Endothelial cell of umbilical vein (primary cell): ENCODE measurements at regions not wholly inside any gene's neighbourhood (a gene's known extent, or its start where the extent isn't known, plus 50 kb on each side); places are given as distances from the start of the nearest gene placed in this dataset.

Source experiments
- BruUV-seq: library from RNA; stranded (reverse); fragments of 400-500 nt; replicated peaks from 2 replicates; lab custom pipeline; 2021; lab: Mats Ljungman, UMichigan
- CTCF ChIA-PET: fragments of 300-600, 350-600 bp; sonication (Branson Sonifier 250); formaldehyde crosslinking; loops from one replicate; lab custom pipeline; 2021; ENCODE audit warnings: antibody characterized with exemption, inconsistent platforms; lab: Charles Lee
- POLR2A ChIA-PET: fragments of 300-600, 350-600 bp; sonication (Branson Sonifier 250); formaldehyde crosslinking; loops from one replicate; lab custom pipeline; 2021; ENCODE audit warnings: antibody characterized with exemption, inconsistent platforms; lab: Charles Lee
- DNase-seq: peaks from one replicate; pipeline ENCODE4 v3.0.0-alpha.2; 2011; ENCODE audit warnings: low read depth, low spot score
- FAIRE-seq: peaks from 2 replicates; lab custom pipeline; 2011; peaks lifted over from hg19 to GRCh38; lab: Jason Lieb, UNC
- H2AFZ ChIP-seq: 2 replicates; pipeline ENCODE4 v1.6.0; 2012; ENCODE audit warnings: low read depth, low read length, control low read depth, inconsistent platforms
- H3K27ac ChIP-seq: 2 replicates; pipeline ENCODE4 v1.5.1; 2011; ENCODE audit warnings: low read depth, mild to moderate bottlenecking, control low read depth, low read length, moderate library complexity; ENCODE audit not compliant: insufficient read depth
- H3K27me3 ChIP-seq, 2 experiments: 2 replicates each; pipeline versions ENCODE4 v1.6.0 to v1.6.1; 2011; ENCODE audit warnings: low read length in 2 of 2, mixed read lengths in 1 of 2; ENCODE audit not compliant: control insufficient read depth in 2 of 2, insufficient read depth in 2 of 2
- H3K36me3 ChIP-seq, 2 experiments: 2 replicates in 1 of 2; 3 replicates in 1 of 2; pipeline ENCODE4 v1.5.1; 2011; ENCODE audit warnings: low read length in 2 of 2, mild to moderate bottlenecking in 1 of 2, moderate library complexity in 1 of 2; ENCODE audit not compliant: control insufficient read depth in 2 of 2, insufficient read depth in 2 of 2; ENCODE audit errors: extremely low read depth in 1 of 2
- H3K4me1 ChIP-seq: 3 replicates; pipeline ENCODE4 v1.5.1; 2011; ENCODE audit warnings: mild to moderate bottlenecking, low read length; ENCODE audit not compliant: control insufficient read depth, insufficient read depth; ENCODE audit errors: extremely low read depth
- H3K4me2 ChIP-seq: 2 replicates; pipeline ENCODE4 v1.6.1; 2011; ENCODE audit warnings: low read length, control low read depth, mixed read lengths; ENCODE audit not compliant: insufficient read depth
- H3K4me3 ChIP-seq, 3 experiments: fragments of 200-600 bp in 1 of 3; sonication (generic), shearing (Covaris generic) in 1 of 3; replicated peaks in 1 of 3; 2 replicates each; pipeline ENCODE4 v1.5.1; 2011 to 2016; ENCODE audit warnings: control low read depth in 3 of 3, low read length in 3 of 3, mild to moderate bottlenecking in 2 of 3, inconsistent platforms in 1 of 3, low read depth in 1 of 3, moderate library complexity in 1 of 3; ENCODE audit not compliant: insufficient read depth in 1 of 3
- H3K79me2 ChIP-seq: 2 replicates; pipeline ENCODE4 v1.6.0; 2012; ENCODE audit warnings: low read length, inconsistent platforms; ENCODE audit not compliant: control insufficient read depth, insufficient read depth
- H3K9ac ChIP-seq: replicated peaks from 2 replicates; pipeline ENCODE3; 2011; ENCODE audit warnings: low read length, control low read depth; ENCODE audit not compliant: insufficient read depth; ENCODE audit errors: extremely low read depth
- H3K9me1 ChIP-seq: replicated peaks from 3 replicates; pipeline ENCODE4 v1.6.0; 2011; ENCODE audit warnings: mild to moderate bottlenecking, low read length; ENCODE audit not compliant: control insufficient read depth, insufficient read depth; ENCODE audit errors: extremely low read depth
- H3K9me3 ChIP-seq: replicated peaks from 2 replicates; pipeline ENCODE4 v1.5.1; 2012; ENCODE audit warnings: low read length, inconsistent platforms; ENCODE audit not compliant: control insufficient read depth, insufficient read depth
- H4K20me1 ChIP-seq: replicated peaks from 2 replicates; pipeline ENCODE3; 2011; ENCODE audit warnings: mild to moderate bottlenecking, low read length; ENCODE audit not compliant: control insufficient read depth, insufficient read depth; ENCODE audit errors: extremely low read depth
- EZH2 ChIP-seq: IDR thresholded peaks from 2 replicates; pipeline ENCODE4 v1.6.1; 2012; ENCODE audit warnings: borderline replicate concordance, low read depth, mild to moderate bottlenecking, moderate library complexity, low read length, inconsistent platforms; ENCODE audit not compliant: severe bottlenecking
- FOS ChIP-seq: IDR thresholded peaks from 2 replicates; pipeline ENCODE4 v1.6.1; 2011; ENCODE audit warnings: mild to moderate bottlenecking, low read length, moderate library complexity, borderline replicate concordance; ENCODE audit not compliant: insufficient read depth
- GATA2 ChIP-seq: IDR thresholded peaks from 2 replicates; pipeline ENCODE4 v1.7.0; 2011; ENCODE audit warnings: low read depth, mild to moderate bottlenecking, moderate library complexity, mixed read lengths, low read length; ENCODE audit not compliant: insufficient read length, insufficient read depth
- JUN ChIP-seq: IDR thresholded peaks from 2 replicates; pipeline ENCODE4 v1.6.1; 2011; ENCODE audit warnings: borderline replicate concordance, low read depth; ENCODE audit not compliant: insufficient read length, insufficient read depth
- MAX ChIP-seq: IDR thresholded peaks from 2 replicates; pipeline ENCODE4 v1.6.1; 2011; ENCODE audit not compliant: insufficient read depth, insufficient read length
- MYC ChIP-seq: IDR thresholded peaks from one replicate; pipeline ENCODE4 v1.6.1; 2011; ENCODE audit warnings: mild to moderate bottlenecking, low read depth, low read length
- POLR2A ChIP-seq: IDR thresholded peaks from 2 replicates; pipeline ENCODE4 v1.6.1; 2012; ENCODE audit warnings: low read depth, mild to moderate bottlenecking, control low read depth, low read length
- POLR2AphosphoS5 ChIP-seq: IDR thresholded peaks from 2 replicates; pipeline ENCODE4 v1.6.1; 2012; ENCODE audit warnings: low read depth, mild to moderate bottlenecking, control low read depth, low read length, moderate library complexity; ENCODE audit not compliant: insufficient read depth
- dilution Hi-C: fragments of 300-500 bp; cut with MboI; formaldehyde crosslinking; loops from one replicate; pipeline ENCODE4 v1.15.0; 2019; ENCODE audit warnings: low sequenced_read_pairs; ENCODE audit not compliant: extremely low pct_ligation_motif_present
- intact Hi-C: fragments of 100-400 bp; cut with micrococcal nuclease; formaldehyde crosslinking; loops from one replicate; pipeline ENCODE4 v1.10.0; 2022
- TF ChIP-seq, protein P1 (sequence below), 2 donors: IDR thresholded peaks; 1 replicate in 1 of 2; 2 replicates in 1 of 2; pipeline ENCODE4 v1.5.1; 2011; ENCODE audit warnings: low read length in 2 of 2, mild to moderate bottlenecking in 2 of 2, moderate library complexity in 2 of 2, control low read depth in 1 of 2, inconsistent platforms in 1 of 2, low read depth in 1 of 2; ENCODE audit not compliant: insufficient read depth in 1 of 2; ENCODE audit errors: extremely low read depth in 1 of 2

DNA sequence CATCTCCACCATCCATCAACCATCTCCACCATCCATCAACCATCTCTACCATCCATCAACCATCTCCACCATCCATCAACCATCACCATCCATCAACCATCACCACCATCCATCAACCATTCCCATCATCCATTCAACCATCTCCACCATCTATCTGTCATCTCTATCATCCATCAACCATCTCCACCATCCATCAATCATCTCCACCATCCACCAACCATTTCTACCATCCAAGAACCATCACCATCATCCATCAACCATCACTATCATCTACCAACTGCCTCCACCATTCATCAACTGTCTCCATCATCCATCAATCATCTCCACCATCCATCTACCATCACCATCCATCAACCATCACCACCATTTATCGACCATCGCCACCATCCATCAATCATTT is 78.8 kb upstream of the CDH4 start:
- no peak overlapping the region for H3K4me3 ChIP-seq
- H3K79me2 ChIP-seq, result no peaks in the 10 kb centered on the region
- H4K20me1 ChIP-seq, result no peaks in the 10 kb centered on the region
- peaks cover 7% of the 10 kb centered on the region for H3K9me3 ChIP-seq
- H3K9ac ChIP-seq, result no peak overlapping the region
- FAIRE-seq, result no peak
- no peak overlapping the region for H3K4me2 ChIP-seq
- no TSS peak for BruUV-seq
- no peaks in the 10 kb centered on the region for H3K27me3 ChIP-seq
- H3K9me1 ChIP-seq, result no peaks in the 10 kb centered on the region
- no peaks in the 10 kb centered on the region for H3K36me3 ChIP-seq
- POLR2A ChIA-PET, result no interaction called here
- no peak overlapping the region for H2AFZ ChIP-seq
- H3K27ac ChIP-seq, result no peak overlapping the region
- CTCF ChIA-PET, result no interaction called here
- intact Hi-C loops (no loop called here), dilution Hi-C loops (no loop called here)
- no peak for DNase-seq
- no peaks in the 10 kb centered on the region for H3K4me1 ChIP-seq
- TF ChIP-seq EZH2 (no peak), POLR2A (no peak), MAX (no peak), GATA2 (no peak), POLR2AphosphoS5 (no peak), FOS (no peak), JUN (no peak), MYC (no peak)
- TF ChIP-seq, protein P1, sequence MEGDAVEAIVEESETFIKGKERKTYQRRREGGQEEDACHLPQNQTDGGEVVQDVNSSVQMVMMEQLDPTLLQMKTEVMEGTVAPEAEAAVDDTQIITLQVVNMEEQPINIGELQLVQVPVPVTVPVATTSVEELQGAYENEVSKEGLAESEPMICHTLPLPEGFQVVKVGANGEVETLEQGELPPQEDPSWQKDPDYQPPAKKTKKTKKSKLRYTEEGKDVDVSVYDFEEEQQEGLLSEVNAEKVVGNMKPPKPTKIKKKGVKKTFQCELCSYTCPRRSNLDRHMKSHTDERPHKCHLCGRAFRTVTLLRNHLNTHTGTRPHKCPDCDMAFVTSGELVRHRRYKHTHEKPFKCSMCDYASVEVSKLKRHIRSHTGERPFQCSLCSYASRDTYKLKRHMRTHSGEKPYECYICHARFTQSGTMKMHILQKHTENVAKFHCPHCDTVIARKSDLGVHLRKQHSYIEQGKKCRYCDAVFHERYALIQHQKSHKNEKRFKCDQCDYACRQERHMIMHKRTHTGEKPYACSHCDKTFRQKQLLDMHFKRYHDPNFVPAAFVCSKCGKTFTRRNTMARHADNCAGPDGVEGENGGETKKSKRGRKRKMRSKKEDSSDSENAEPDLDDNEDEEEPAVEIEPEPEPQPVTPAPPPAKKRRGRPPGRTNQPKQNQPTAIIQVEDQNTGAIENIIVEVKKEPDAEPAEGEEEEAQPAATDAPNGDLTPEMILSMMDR (IDR thresholded peaks at IDR 0.05; ENCODE audit: extremely low read depth in 1 of 2, insufficient read depth in 1 of 2, low read depth in 1 of 2, low read length in 2 of 2), result no peak
